ENCODE measurements at regions not wholly inside any gene's neighbourhood (a gene's known extent, or its start where the extent isn't known, plus 50 kb on each side); places are given as distances from the start of the nearest gene placed in this dataset.

GRCh38 chr13:91162180-91162579 lies 185.3 kb upstream of the MIR17HG start:
- TF ChIP-seq EZH2 (IDR thresholded peaks at IDR 0.05; ENCODE audit: borderline replicate concordance, low read depth, low read length, poor library complexity, severe bottlenecking) (no peak), CTCF (conservative IDR thresholded peaks at IDR 0.05; ENCODE audit: low read depth, low read length) (0 out of 2 replicates have a peak, but pooled peaks have one; percentile 33)

All from A673 (cell line).